NT2/D1 (cell line): ENCODE measurements at regions not wholly inside any gene's neighbourhood (a gene's known extent, or its start where the extent isn't known, plus 50 kb on each side); places are given as distances from the start of the nearest gene placed in this dataset.

Source experiments
- SUZ12 ChIP-seq: IDR thresholded peaks from 2 replicates; pipeline ENCODE4 v1.6.1; 2011; ENCODE audit not compliant: insufficient read length, insufficient read depth; ENCODE audit errors: extremely low read depth
- YY1 ChIP-seq: IDR thresholded peaks from 2 replicates; pipeline ENCODE4 v1.6.1; 2011; ENCODE audit not compliant: insufficient read length, insufficient read depth
- ZNF274 ChIP-seq: IDR thresholded peaks from 2 replicates; pipeline ENCODE4 v1.6.1; 2011; ENCODE audit warnings: mild to moderate bottlenecking, low read depth, low read length

DNA sequence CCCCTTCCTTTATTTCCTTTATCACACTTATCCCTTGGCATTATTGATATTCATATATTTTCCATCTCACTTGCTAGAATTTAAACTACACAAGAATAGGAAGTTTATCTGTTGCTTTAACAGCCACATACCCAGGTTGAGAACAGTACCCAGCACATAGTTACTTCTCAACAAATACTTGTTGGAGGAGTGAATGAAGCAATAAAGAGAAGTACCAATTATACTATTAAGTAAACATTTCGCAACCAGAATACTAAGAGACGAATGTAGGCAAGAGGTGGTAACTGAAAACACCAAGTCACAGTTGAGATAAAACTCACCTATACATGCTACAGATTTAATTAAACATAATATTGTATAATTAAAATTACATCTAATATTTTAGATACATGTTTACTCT is 110.9 kb downstream of the FSCB start:
- TF ChIP-seq YY1: no peak
- no peak for TF ChIP-seq ZNF274
- no peak for TF ChIP-seq SUZ12
